Activated naive CD8-positive, alpha-beta T cell (primary cell): ENCODE measurements at regions not wholly inside any gene's neighbourhood (a gene's known extent, or its start where the extent isn't known, plus 50 kb on each side); places are given as distances from the start of the nearest gene placed in this dataset.

Experiments
- H3K27ac Mint-ChIP-seq: one replicate; pipeline ENCODE4 v1.8.0; 2021; ENCODE audit warnings: mixed read lengths
- H3K27me3 Mint-ChIP-seq: one replicate; pipeline ENCODE4 v1.8.0; 2021; ENCODE audit warnings: mixed read lengths
- H3K36me3 Mint-ChIP-seq: one replicate; pipeline ENCODE4 v1.8.0; 2021; ENCODE audit warnings: mixed read lengths
- H3K4me1 Mint-ChIP-seq: one replicate; pipeline ENCODE4 v1.8.0; 2021; ENCODE audit warnings: low read depth, mixed read lengths
- H3K4me3 Mint-ChIP-seq: one replicate; pipeline ENCODE4 v1.8.0; 2021; ENCODE audit warnings: mild to moderate bottlenecking, mixed read lengths
- H3K9me3 Mint-ChIP-seq: one replicate; pipeline ENCODE4 v1.8.0; 2021; ENCODE audit warnings: low read depth, mixed read lengths

- no peak overlapping the region for H3K27ac Mint-ChIP-seq
- H3K27me3 Mint-ChIP-seq, result no peaks in the 10 kb centered on the region
- no peaks in the 10 kb centered on the region for H3K4me1 Mint-ChIP-seq
- peaks cover 8% of the 10 kb centered on the region for H3K36me3 Mint-ChIP-seq
- no peak overlapping the region for H3K4me3 Mint-ChIP-seq
- peaks cover 54% of the 10 kb centered on the region for H3K9me3 Mint-ChIP-seq
These were observed 267.6 kb downstream of the AEBP2 start for GRCh38 chr12:19706936-19707335.

- peaks cover 50% of the 10 kb centered on the region for H3K9me3 Mint-ChIP-seq
- H3K36me3 Mint-ChIP-seq, result peaks cover 7% of the 10 kb centered on the region
- H3K27ac Mint-ChIP-seq, result no peak overlapping the region
- H3K4me1 Mint-ChIP-seq, result no peaks in the 10 kb centered on the region
- no peaks in the 10 kb centered on the region for H3K27me3 Mint-ChIP-seq
- H3K4me3 Mint-ChIP-seq, result no peak overlapping the region
These were observed 268.7 kb downstream of the AEBP2 start for GRCh38 chr12:19707948-19708409.

GRCh38 chr12:19709889-19710288, 270.6 kb downstream of the AEBP2 start:
- H3K9me3 Mint-ChIP-seq, result peaks cover 31% of the 10 kb centered on the region
- no peaks in the 10 kb centered on the region for H3K27me3 Mint-ChIP-seq
- H3K4me1 Mint-ChIP-seq, result no peaks in the 10 kb centered on the region
- peaks cover 9% of the 10 kb centered on the region for H3K36me3 Mint-ChIP-seq
- no peak overlapping the region for H3K4me3 Mint-ChIP-seq
- H3K27ac Mint-ChIP-seq, result no peak overlapping the region

- Mint-ChIP-seq H3K36me3 (peaks cover 8% of the 10 kb centered on the region), H3K27ac (no peak overlapping the region)
These were observed 271.8 kb downstream of the AEBP2 start for GRCh38 chr12:19710811-19711793.

GRCh38 chr12:19712041-19712440, 272.7 kb downstream of the AEBP2 start:
- no peaks in the 10 kb centered on the region for H3K27me3 Mint-ChIP-seq
- H3K36me3 Mint-ChIP-seq, result peaks cover 8% of the 10 kb centered on the region
- H3K4me1 Mint-ChIP-seq, result no peaks in the 10 kb centered on the region
- H3K27ac Mint-ChIP-seq, result no peak overlapping the region
- peaks cover 14% of the 10 kb centered on the region for H3K9me3 Mint-ChIP-seq
- no peak overlapping the region for H3K4me3 Mint-ChIP-seq

More at GRCh38 chr12:19710811-19711793, 271.8 kb downstream of the AEBP2 start:
- Mint-ChIP-seq H3K4me1 (no peaks in the 10 kb centered on the region), H3K4me3 (no peak overlapping the region), H3K9me3 (peaks cover 21% of the 10 kb centered on the region), H3K27me3 (no peaks in the 10 kb centered on the region)

GRCh38 chr12:19718401-19718800, 279.1 kb downstream of the AEBP2 start:
- no peaks in the 10 kb centered on the region for H3K27me3 Mint-ChIP-seq
- H3K4me1 Mint-ChIP-seq, result no peaks in the 10 kb centered on the region
- no peaks in the 10 kb centered on the region for H3K9me3 Mint-ChIP-seq
- no peak overlapping the region for H3K4me3 Mint-ChIP-seq
- H3K36me3 Mint-ChIP-seq, result peaks cover 15% of the 10 kb centered on the region
- no peak overlapping the region for H3K27ac Mint-ChIP-seq

GRCh38 chr12:19719672-19720071, 280.4 kb downstream of the AEBP2 start:
- no peaks in the 10 kb centered on the region for H3K27me3 Mint-ChIP-seq
- no peak overlapping the region for H3K4me3 Mint-ChIP-seq
- H3K4me1 Mint-ChIP-seq, result no peaks in the 10 kb centered on the region
- no peak overlapping the region for H3K27ac Mint-ChIP-seq
- H3K9me3 Mint-ChIP-seq, result no peaks in the 10 kb centered on the region
- H3K36me3 Mint-ChIP-seq, result peaks cover 12% of the 10 kb centered on the region

GRCh38 chr12:19726122-19726521, 286.8 kb downstream of the AEBP2 start:
- peaks cover 6% of the 10 kb centered on the region for H3K36me3 Mint-ChIP-seq
- no peaks in the 10 kb centered on the region for H3K4me1 Mint-ChIP-seq
- H3K27ac Mint-ChIP-seq, result no peak overlapping the region
- H3K4me3 Mint-ChIP-seq, result no peak overlapping the region
- H3K9me3 Mint-ChIP-seq, result no peaks in the 10 kb centered on the region
- no peaks in the 10 kb centered on the region for H3K27me3 Mint-ChIP-seq

GRCh38 chr12:19726592-19726991, 287.3 kb downstream of the AEBP2 start:
- H3K9me3 Mint-ChIP-seq, result no peaks in the 10 kb centered on the region
- no peaks in the 10 kb centered on the region for H3K27me3 Mint-ChIP-seq
- no peaks in the 10 kb centered on the region for H3K4me1 Mint-ChIP-seq
- no peak overlapping the region for H3K4me3 Mint-ChIP-seq
- H3K27ac Mint-ChIP-seq, result no peak overlapping the region
- peaks cover 6% of the 10 kb centered on the region for H3K36me3 Mint-ChIP-seq

- no peak overlapping the region for H3K4me3 Mint-ChIP-seq
- H3K27ac Mint-ChIP-seq, result no peak overlapping the region
- H3K4me1 Mint-ChIP-seq, result no peaks in the 10 kb centered on the region
- H3K27me3 Mint-ChIP-seq, result no peaks in the 10 kb centered on the region
- H3K9me3 Mint-ChIP-seq, result no peaks in the 10 kb centered on the region
- H3K36me3 Mint-ChIP-seq, result no peaks in the 10 kb centered on the region
These were observed 297.7 kb downstream of the AEBP2 start for GRCh38 chr12:19737019-19737418.

GRCh38 chr12:19739195-19739776, 300.0 kb downstream of the AEBP2 start:
- Mint-ChIP-seq H3K27me3 (no peaks in the 10 kb centered on the region), H3K9me3 (no peaks in the 10 kb centered on the region), H3K4me1 (no peaks in the 10 kb centered on the region), H3K27ac (no peak overlapping the region), H3K4me3 (no peak overlapping the region), H3K36me3 (no peaks in the 10 kb centered on the region)

GRCh38 chr12:19740472-19741131, 301.3 kb downstream of the AEBP2 start:
- no peak overlapping the region for H3K4me3 Mint-ChIP-seq
- H3K27me3 Mint-ChIP-seq, result no peaks in the 10 kb centered on the region
- peak overlapping the region; percentile 52 for H3K27ac Mint-ChIP-seq

GRCh38 chr12:19741132-19741489, 301.8 kb downstream of the AEBP2 start:
- Mint-ChIP-seq H3K4me1 (peaks cover 4% of the 10 kb centered on the region), H3K27ac (peak overlapping the region; percentile 52), H3K4me3 (no peak overlapping the region), H3K27me3 (no peaks in the 10 kb centered on the region), H3K9me3 (no peaks in the 10 kb centered on the region), H3K36me3 (no peaks in the 10 kb centered on the region)

More at GRCh38 chr12:19740472-19741131, 301.3 kb downstream of the AEBP2 start:
- Mint-ChIP-seq H3K4me1 (peaks cover 4% of the 10 kb centered on the region), H3K36me3 (no peaks in the 10 kb centered on the region), H3K9me3 (no peaks in the 10 kb centered on the region)

GRCh38 chr12:19744705-19745218, 305.5 kb downstream of the AEBP2 start:
- Mint-ChIP-seq H3K27me3 (peaks cover 5% of the 10 kb centered on the region), H3K9me3 (peaks cover 7% of the 10 kb centered on the region), H3K4me3 (no peak overlapping the region), H3K4me1 (peaks cover 4% of the 10 kb centered on the region), H3K27ac (no peak overlapping the region), H3K36me3 (peaks cover 11% of the 10 kb centered on the region)

- Mint-ChIP-seq H3K4me3 (no peak overlapping the region), H3K36me3 (peaks cover 15% of the 10 kb centered on the region), H3K27me3 (peaks cover 5% of the 10 kb centered on the region), H3K4me1 (peaks cover 4% of the 10 kb centered on the region), H3K9me3 (peaks cover 11% of the 10 kb centered on the region), H3K27ac (no peak overlapping the region)
These were observed 307.2 kb downstream of the AEBP2 start for GRCh38 chr12:19746471-19746870.
